Hepatocyte (in vitro differentiated cells): ENCODE measurements at regions not wholly inside any gene's neighbourhood (a gene's known extent, or its start where the extent isn't known, plus 50 kb on each side); places are given as distances from the start of the nearest gene placed in this dataset.
A peak's percentile ranks its signal among the peaks of the same experiment; 100 is the strongest.

Experiments
- DNase-seq: peaks from one replicate; pipeline ENCODE4 v3.0.0-alpha.2; 2016; ENCODE audit warnings: low spot score
- H2AFZ ChIP-seq: fragments of 200-600 bp; sonication (generic); 2 replicates; pipeline ENCODE4 v1.6.0; 2016; ENCODE audit warnings: antibody characterized with exemption, mild to moderate bottlenecking
- H3K27ac ChIP-seq: fragments of 200-600 bp; sonication (generic); 2 replicates; pipeline ENCODE4 v1.5.1; 2016; ENCODE audit warnings: mild to moderate bottlenecking
- H3K27me3 ChIP-seq: fragments of 200-600 bp; sonication (generic); 2 replicates; pipeline ENCODE4 v1.6.1; 2016
- H3K36me3 ChIP-seq: fragments of 200-600 bp; sonication (generic); replicated peaks from 2 replicates; pipeline ENCODE4 v1.5.1; 2016; ENCODE audit warnings: low read depth; ENCODE audit not compliant: insufficient read depth
- H3K4me1 ChIP-seq: fragments of 200-600 bp; sonication (generic); 2 replicates; pipeline ENCODE4 v1.5.1; 2016; ENCODE audit warnings: mild to moderate bottlenecking, moderate library complexity; ENCODE audit not compliant: insufficient read depth
- H3K4me2 ChIP-seq: fragments of 200-600 bp; sonication (generic); 2 replicates; pipeline ENCODE4 v1.6.0; 2016
- H3K4me3 ChIP-seq: fragments of 200-600 bp; sonication (generic); 2 replicates; pipeline ENCODE4 v1.5.1; 2016; ENCODE audit warnings: mild to moderate bottlenecking
- H3K79me2 ChIP-seq: fragments of 200-600 bp; sonication (generic); 2 replicates; pipeline ENCODE4 v1.6.0; 2017; ENCODE audit warnings: mild to moderate bottlenecking
- H3K9me2 ChIP-seq: fragments of 200-600 bp; sonication (generic); replicated peaks from 2 replicates; pipeline ENCODE4 v1.6.0; 2017; ENCODE audit warnings: mild to moderate bottlenecking; ENCODE audit not compliant: insufficient read depth
- H3K9me3 ChIP-seq: fragments of 200-600 bp; sonication (generic); 2 replicates; pipeline ENCODE4 v1.5.1; 2016; ENCODE audit warnings: low read depth, mild to moderate bottlenecking
- H4K20me1 ChIP-seq: fragments of 200-600 bp; sonication (generic); 2 replicates; pipeline ENCODE4 v1.6.0; 2016; ENCODE audit warnings: mild to moderate bottlenecking; ENCODE audit not compliant: insufficient read depth, poor library complexity, severe bottlenecking
- CTCF ChIP-seq: fragments of 200-600 bp; sonication (generic); IDR thresholded peaks from 2 replicates; pipeline ENCODE4 v1.5.1; 2016; ENCODE audit warnings: antibody characterized with exemption, mild to moderate bottlenecking; ENCODE audit not compliant: poor library complexity
- EZH2 ChIP-seq: fragments of 200-600 bp; sonication (generic); IDR thresholded peaks from 2 replicates; pipeline ENCODE4 v1.6.1; 2016; ENCODE audit warnings: antibody characterized with exemption, mild to moderate bottlenecking, borderline replicate concordance
- EZH2phosphoT487 ChIP-seq: fragments of 200-600 bp; sonication (generic); IDR thresholded peaks from one replicate; pipeline ENCODE4 v1.6.1; 2018; ENCODE audit warnings: antibody characterized with exemption, mild to moderate bottlenecking, low read depth, moderate library complexity; ENCODE audit not compliant: unreplicated experiment, severe bottlenecking
- WGBS: methylation state at CpG from one replicate; pipeline ENCODE4 v1.1.6; 2016; ENCODE audit warnings: low lambda C conversion rate; ENCODE audit errors: missing lambda C conversion rate; 5-methylcytosine and 5-hydroxymethylcytosine counted together

GRCh38 chr2:47250586-47251403, 74.5 kb upstream of the CALM2 start:
- H3K4me2 ChIP-seq, result no peak overlapping the region
- H3K36me3 ChIP-seq, result no peaks in the 10 kb centered on the region
- peaks cover 6% of the 10 kb centered on the region for H3K4me1 ChIP-seq
- H3K4me3 ChIP-seq, result no peak overlapping the region
- H3K27ac ChIP-seq, result peak overlapping the region; percentile 54
- H3K79me2 ChIP-seq, result no peaks in the 10 kb centered on the region
- no peaks in the 10 kb centered on the region for H3K9me2 ChIP-seq
- no peaks in the 10 kb centered on the region for H4K20me1 ChIP-seq
- no peak overlapping the region for H2AFZ ChIP-seq
- no peaks in the 10 kb centered on the region for H3K9me3 ChIP-seq
- DNase-seq, result peak; percentile 68
- TF ChIP-seq EZH2phosphoT487 (no peak), EZH2 (no peak), CTCF (no peak)
- no peaks in the 10 kb centered on the region for H3K27me3 ChIP-seq
- 52% methylated on average over 11 of the region's 11 CpGs for WGBS

- no peaks in the 10 kb centered on the region for H3K9me2 ChIP-seq
- H3K36me3 ChIP-seq, result no peaks in the 10 kb centered on the region
- DNase-seq, result no peak
- no peaks in the 10 kb centered on the region for H3K9me3 ChIP-seq
- no peak overlapping the region for H3K27ac ChIP-seq
- WGBS, result 97% methylated on average over 6 of the region's 6 CpGs
- H3K4me1 ChIP-seq, result peaks cover 6% of the 10 kb centered on the region
- no peaks in the 10 kb centered on the region for H3K79me2 ChIP-seq
- H3K4me2 ChIP-seq, result no peak overlapping the region
- H2AFZ ChIP-seq, result no peak overlapping the region
- H3K27me3 ChIP-seq, result no peaks in the 10 kb centered on the region
- H4K20me1 ChIP-seq, result no peaks in the 10 kb centered on the region
- H3K4me3 ChIP-seq, result no peak overlapping the region
- TF ChIP-seq CTCF (no peak), EZH2phosphoT487 (no peak), EZH2 (no peak)
Measured at GRCh38 chr2:47249931-47250330, 73.6 kb upstream of the CALM2 start.

- no peaks in the 10 kb centered on the region for H3K9me2 ChIP-seq
- WGBS, result 55% methylated on average over 13 of the region's 13 CpGs
- no peak overlapping the region for H3K4me3 ChIP-seq
- no peak overlapping the region for H3K4me2 ChIP-seq
- no peak overlapping the region for H2AFZ ChIP-seq
- H3K4me1 ChIP-seq, result peaks cover 6% of the 10 kb centered on the region
- H3K27me3 ChIP-seq, result no peaks in the 10 kb centered on the region
- no peaks in the 10 kb centered on the region for H3K9me3 ChIP-seq
- no peak for DNase-seq
- H3K36me3 ChIP-seq, result no peaks in the 10 kb centered on the region
- no peak for TF ChIP-seq EZH2
- no peak for TF ChIP-seq EZH2phosphoT487
- no peak for TF ChIP-seq CTCF
- no peaks in the 10 kb centered on the region for H3K79me2 ChIP-seq
- no peaks in the 10 kb centered on the region for H4K20me1 ChIP-seq
- H3K27ac ChIP-seq, result no peak overlapping the region
Measured at GRCh38 chr2:47249157-47249900, 73.0 kb upstream of the CALM2 start.
